ENCODE measurements at regions not wholly inside any gene's neighbourhood (a gene's known extent, or its start where the extent isn't known, plus 50 kb on each side); places are given as distances from the start of the nearest gene placed in this dataset.
"Not testable (repeated sequence)": the region's sequence is repeated elsewhere in the genome, so short reads cannot be mapped to it uniquely, and the experiment has no call there.

DNA sequence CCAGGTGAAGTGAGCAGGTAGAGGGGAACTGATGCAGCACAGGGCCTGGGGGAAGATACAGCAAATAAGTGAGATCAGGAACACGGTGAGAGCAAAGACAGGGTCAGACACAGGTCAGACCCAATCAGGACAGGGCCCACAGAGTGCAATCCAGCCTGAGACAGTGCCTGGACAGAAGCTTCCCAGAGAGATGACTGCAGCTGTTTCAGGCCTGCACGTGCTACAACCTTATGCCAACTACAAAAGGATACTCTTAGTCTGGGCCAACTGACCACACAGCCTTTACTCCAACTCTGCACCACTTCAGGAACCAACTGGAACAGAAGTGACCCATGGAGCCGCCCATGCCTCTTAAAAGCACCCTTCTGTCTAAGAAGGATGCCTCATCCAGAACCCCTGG lies 228.0 kb downstream of the TOMM20 start:
- DNase-seq (ENCODE audit: low read depth): no peak

DNA sequence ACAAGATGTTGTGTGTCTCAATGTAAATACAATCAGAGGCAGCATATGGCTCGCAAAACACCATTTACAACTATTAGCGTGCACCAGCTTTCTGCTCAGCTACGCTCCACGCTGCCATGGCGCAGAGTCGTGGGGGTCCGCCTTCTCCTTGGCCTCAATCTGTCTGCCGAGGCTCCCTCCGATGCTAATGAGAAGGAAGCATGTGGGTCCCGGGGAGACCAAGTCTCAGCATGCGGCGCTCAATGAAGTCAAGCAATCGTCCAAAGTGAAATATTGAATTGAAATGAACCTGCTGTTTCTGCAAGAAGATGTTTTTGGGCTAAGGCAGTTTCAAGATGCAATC lies 228.9 kb downstream of the TOMM20 start:
- no peak for DNase-seq (ENCODE audit: low read depth)

- DNase-seq (ENCODE audit: low read depth): no peak
Measured at GRCh38 chr1:234899041-234899729, 229.5 kb downstream of the TOMM20 start.

GRCh38 chr1:234898455-234899033 lies 230.1 kb downstream of the TOMM20 start:
- no peak for DNase-seq (ENCODE audit: low read depth)

- no peak for DNase-seq (ENCODE audit: low read depth)
Measured at GRCh38 chr1:234897754-234898454, 230.7 kb downstream of the TOMM20 start.

DNA sequence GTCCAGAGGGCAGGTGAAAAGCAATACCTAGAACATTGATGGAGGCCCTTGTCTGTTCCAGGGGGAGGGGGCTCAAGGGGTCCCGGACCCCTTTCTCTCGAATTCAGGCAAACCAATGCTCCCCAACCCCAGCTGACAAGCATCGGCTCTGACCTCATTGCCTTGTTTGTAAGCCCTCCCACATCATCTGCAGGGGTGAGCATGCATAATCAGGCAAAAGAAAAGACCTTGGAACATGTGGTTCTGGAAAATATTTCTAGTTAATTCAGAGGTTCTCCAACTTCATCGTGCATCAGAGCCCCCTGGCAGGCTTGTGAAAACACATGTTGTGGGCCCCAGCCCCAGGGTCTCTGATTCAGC lies 231.3 kb downstream of the TOMM20 start:
- no peak for DNase-seq (ENCODE audit: low read depth)

DNA sequence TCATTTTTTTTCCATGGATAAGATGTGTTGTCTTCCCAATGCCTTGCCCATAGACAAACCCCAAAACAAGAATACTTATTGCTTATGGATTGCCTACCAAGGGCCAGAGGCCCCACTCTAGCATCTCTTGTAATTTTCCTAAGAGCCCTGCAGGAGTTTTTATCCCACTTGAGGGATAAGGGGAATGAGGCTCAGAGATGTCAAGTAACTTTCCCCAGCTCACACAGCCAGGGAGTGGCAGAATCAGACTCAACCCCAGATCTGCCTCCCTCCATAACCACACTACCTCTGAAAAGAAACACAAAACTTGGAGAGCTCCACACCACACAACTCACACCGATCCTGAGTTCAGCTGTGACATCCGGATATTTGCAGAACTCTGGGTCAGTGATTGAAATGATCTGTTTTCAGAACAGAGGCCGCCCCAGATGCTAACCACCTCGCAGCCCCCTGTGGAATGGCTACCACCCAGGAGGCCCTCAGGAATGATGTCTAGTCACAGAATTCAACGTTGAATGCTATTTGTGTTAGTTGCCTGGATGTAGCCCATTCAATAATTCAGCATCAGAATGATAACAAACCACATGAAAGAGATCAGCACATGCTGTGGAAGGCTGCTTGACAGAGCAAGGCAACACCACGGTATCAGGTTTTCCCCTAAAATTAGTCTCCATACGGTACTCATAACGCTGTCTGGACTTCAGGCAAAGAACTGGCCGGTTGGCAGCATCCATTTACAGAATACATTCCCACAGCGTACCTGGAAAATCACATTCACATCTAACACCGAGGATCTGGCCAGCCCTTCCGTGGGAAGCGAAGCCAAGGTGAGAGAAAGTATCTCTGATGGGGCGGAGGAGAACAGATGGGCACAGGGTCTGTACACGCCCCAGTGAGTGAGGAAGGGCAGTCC lies 231.9 kb downstream of the TOMM20 start:
- DNase-seq (ENCODE audit: low read depth): no peak

DNA sequence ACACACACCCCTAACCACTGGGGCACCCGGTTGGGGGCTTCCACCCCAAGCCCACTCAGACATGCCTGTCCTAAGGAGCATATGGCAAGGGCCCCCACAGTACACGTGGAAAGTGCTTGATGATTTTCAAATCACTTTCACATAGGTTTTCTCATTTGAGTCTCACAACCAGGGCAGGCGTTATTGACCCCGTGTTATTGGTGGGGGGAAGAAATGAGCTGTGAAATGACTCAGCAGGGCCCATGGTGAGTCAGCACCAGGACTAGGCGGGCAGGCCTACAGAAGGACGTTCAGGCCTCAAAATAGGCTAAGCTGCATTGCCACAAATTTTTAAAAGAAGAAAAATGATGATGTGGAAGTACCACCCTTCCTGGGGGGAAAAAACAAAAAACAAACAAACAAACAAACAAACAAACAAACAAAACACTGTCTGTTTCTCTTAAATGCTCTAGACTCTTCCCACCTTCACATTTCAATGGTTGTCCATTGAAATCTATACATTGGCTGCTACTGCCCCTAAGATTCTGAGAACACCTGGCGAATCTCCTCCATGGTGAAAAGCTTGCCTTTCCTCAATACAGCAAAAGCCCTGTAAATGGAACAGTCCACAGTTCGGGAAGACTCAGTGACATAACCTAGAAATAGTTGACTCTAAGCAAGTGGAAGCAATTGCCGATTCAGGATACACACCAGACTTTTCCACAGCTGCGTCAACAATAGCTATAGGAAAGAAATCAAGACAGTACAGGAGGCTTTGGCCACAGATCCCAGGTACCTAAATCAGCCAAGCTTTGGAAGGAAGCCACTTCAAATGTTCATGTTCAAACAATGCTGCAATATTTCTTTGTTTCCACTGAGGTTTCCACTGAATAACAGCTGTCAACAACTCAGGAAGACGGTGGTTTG lies 234.7 kb downstream of the TOMM20 start:
- DNase-seq (ENCODE audit: low read depth): no peak

DNA sequence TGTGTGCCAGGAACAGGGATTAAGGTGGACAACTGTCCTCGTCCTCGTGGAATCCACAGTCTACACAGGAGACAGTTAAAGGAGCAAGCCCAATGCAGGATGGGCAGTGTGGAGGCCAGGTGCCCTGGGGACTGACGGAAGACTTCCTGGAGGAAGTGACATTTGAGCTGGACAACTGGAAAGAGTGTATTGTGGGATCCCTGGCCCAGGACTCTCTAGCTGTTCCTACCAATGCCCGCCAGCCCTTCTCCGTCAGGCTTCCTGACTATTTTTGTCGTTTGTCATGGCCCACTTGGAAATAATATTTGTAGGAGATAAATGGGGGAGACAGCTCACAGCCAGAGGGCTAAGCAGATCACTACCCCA lies 235.3 kb downstream of the TOMM20 start:
- DNase-seq (ENCODE audit: low read depth): no peak

DNA sequence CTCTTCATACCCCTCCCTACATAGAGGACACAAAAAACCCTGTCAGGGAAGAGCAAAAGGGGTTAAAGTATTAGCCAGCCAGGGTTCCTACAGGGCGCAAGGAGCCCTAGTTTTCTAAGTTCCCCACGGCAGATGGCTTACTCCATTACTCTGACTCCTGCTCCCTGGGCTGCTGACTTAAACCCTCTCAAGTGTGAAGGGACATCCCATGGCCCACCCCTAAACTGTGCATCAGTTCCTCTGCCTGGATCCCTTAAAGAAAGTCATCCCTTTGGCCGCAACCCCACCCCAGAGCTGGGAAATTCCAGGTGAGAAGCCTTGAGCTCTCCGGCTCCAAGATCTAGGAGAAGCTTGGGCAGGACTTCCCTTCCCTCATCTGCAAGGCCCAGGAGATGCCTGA lies 236.0 kb downstream of the TOMM20 start:
- DNase-seq (ENCODE audit: low read depth): no peak

DNA sequence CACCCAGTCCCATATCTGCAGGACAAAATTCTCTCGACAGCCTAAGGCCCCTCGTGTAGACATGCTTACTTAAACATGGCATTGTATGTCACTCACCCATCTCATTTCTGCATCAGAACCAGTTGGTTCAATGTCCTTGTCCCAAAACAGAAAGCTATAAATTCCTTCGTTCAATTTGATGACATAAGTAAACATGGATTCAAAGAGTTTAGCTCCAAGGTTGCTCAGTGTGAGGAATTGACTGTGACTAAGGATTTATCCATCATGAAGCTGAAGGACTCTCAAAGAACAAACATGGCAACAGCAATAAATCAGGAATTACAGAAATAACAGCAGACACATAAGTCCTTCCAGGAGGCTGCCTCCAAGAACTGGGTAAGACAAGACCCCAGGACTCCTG lies 237.2 kb downstream of the TOMM20 start:
- DNase-seq (ENCODE audit: low read depth): no peak

DNA sequence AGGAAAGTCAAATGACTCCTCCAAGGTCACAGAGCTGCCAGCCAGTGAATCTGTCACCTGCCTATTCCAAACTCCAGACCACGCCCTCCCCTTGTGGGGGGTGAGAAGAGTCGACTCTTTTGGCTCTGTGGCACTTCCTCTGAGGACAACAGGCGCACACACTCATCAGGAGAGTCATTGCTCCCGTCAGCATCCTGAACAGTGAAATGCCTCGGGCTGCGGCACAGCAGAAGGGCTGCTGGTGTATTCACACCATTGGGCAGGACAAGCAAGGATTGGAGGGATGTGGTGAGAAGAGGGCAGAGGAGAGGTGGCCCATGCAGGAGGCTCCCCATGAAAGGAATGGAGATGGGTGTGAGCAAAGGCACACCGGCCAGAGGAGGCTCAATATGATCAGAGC lies 239.0 kb downstream of the TOMM20 start:
- no peak for DNase-seq (ENCODE audit: low read depth)

- DNase-seq (ENCODE audit: low read depth): not testable (repeated sequence)
Measured at GRCh38 chr1:234888247-234888646, 240.4 kb downstream of the TOMM20 start.

GRCh38 chr1:234887016-234887900 lies 241.4 kb downstream of the TOMM20 start:
- no peak for DNase-seq (ENCODE audit: low read depth)

DNA sequence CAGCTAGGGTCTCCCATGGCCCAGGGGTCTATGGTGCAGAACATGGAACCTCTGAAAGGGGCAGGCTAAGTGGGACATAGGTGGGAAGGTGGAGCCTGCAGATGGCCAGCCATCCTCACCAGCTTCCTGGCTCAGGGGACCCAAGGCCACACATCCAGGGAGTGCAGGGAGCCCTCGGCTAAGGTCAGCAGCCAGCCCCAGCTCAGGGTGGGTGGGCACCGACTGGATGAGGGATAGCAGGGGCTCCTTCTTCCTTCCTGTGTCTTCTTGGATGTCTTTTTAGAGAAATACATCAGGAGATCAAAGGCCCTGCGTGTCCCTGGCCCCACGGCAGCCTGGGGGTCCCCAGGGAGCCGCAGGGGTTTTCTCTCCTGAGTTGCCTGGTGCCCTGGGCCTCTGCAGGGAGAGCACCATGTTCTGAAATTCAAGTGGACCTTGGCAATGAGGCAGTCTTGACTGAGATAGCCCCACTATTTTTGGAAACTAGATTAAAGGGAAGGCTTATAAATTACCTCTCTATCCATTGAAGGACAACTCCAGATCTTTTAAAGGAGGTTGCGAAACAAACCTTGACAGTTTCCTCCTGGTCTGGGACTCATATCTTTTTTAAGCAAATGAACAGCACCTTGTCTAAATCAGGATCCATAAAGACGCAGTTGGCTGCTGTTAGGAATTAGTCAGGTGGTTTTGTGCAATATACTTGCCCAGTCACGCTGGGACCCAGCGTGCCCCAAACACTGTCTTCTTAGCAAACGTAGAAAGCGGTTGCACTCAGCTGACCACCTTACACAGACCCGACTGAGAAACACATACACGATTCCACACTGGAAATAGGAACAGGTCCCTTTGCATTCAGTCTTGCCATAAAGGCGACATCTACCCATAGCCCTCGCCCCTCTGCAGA lies 242.3 kb downstream of the TOMM20 start:
- no peak for DNase-seq (ENCODE audit: low read depth)

DNA sequence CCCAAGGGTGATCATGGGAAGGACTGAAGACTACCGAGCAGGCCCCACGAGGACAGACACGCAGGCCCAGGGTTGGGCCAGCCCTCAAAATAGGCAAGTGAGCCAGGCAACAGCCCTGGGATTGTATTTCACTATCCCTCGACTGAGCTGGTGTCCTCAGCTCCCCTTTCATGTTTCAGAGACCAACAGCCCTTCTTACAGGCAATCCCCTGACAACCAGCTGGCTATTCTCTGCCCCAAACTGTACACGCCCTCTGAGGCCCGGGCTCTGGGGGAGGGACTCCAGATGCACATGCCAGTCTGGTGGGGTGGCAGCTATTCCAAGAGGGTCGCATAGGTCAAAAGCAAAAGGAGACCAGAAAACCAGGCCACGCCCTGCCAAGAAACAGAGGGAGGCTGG lies 243.0 kb downstream of the TOMM20 start:
- DNase-seq (ENCODE audit: low read depth): no peak

DNA sequence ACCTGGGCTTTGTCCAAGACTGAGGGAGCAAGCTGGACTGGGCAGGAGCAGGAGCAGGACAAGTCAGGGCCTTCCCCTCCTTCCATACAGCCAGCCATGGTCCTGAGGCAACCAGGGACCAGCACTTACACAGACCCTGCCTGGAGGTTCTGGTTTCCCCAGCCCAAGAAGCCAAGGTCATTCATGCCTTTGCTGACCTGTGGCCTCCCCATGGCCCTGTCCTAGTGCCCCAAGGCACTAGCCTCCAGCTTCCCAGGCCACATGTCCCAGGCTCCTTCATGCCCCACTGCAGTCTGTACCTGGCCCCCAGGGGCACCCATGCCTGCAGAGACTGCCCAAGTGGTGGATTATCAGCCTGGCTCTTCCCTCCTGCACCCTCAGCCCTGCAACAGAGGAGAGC lies 243.9 kb downstream of the TOMM20 start:
- no peak for DNase-seq (ENCODE audit: low read depth)

DNA sequence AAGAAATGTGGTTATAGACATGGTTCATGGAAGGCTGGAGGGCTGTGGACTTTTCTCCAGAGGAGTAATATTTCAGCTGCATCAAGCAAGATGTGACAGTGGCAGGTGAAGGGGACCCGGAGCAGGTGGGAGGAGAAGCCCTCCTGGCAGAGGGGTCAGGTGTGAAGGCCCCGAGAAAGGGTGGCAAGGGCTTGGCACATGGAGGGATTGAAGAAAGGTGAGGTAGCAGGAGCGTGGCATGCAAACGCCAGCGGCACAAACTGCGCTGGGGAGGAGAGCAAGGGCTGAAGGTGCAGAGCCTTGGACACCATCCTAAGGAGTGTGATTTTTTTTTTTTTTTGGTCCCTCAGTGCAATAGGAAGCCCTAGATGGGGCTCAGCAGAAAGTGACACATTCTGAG lies 244.6 kb downstream of the TOMM20 start:
- DNase-seq (ENCODE audit: low read depth): no peak

- no peak for DNase-seq (ENCODE audit: low read depth)
Measured at GRCh38 chr1:234882898-234883297, 245.7 kb downstream of the TOMM20 start.

Measured in activated T-helper 1 cell treated with Interleukin-2 at 50 U/mL for 16 hours (primary cell).